IPS-18c (cell line): ENCODE measurements at regions not wholly inside any gene's neighbourhood (a gene's known extent, or its start where the extent isn't known, plus 50 kb on each side); places are given as distances from the start of the nearest gene placed in this dataset.

ENCODE experiments used
- H3K4me3 ChIP-seq: 2 replicates; pipeline ENCODE4 v1.7.0; 2013; ENCODE audit warnings: low read depth, mild to moderate bottlenecking, low read length, moderate library complexity; ENCODE audit not compliant: insufficient read depth
- H3K9me3 ChIP-seq: one replicate; pipeline ENCODE4 v1.6.1; 2013; ENCODE audit warnings: mild to moderate bottlenecking, low read length, moderate library complexity; ENCODE audit not compliant: control insufficient read depth, insufficient read depth

- Histone ChIP-seq H3K9me3 (peaks cover 2% of the 10 kb centered on the region), H3K4me3 (no peak overlapping the region)
Observed at GRCh38 chr10:29932991-29933390, 126.4 kb downstream of the JCAD start.

DNA sequence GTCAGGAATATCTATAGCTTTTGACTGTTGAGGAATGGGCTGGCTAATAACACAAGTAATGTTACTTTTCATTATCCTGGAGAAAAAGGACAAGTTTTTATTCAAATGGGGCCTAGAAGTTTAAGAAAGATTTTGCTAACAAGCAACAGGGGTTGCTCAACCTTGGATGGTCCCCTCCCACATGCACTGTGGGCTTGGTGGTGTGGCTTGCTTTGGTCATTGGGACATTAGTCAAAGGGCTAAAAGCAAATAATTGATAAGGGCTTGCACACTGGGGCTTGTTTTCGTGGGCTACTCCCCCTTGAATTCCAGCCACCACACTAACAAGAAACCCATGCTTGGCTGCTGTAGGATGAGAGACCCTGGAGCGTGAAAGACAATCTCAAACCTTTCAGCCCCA, 127.6 kb downstream of the JCAD start:
- no peak overlapping the region for H3K4me3 ChIP-seq
- peaks cover 2% of the 10 kb centered on the region for H3K9me3 ChIP-seq

- peaks cover 2% of the 10 kb centered on the region for H3K9me3 ChIP-seq
- H3K4me3 ChIP-seq, result no peak overlapping the region
Observed at GRCh38 chr10:29929006-29929405, 130.4 kb downstream of the JCAD start.

DNA sequence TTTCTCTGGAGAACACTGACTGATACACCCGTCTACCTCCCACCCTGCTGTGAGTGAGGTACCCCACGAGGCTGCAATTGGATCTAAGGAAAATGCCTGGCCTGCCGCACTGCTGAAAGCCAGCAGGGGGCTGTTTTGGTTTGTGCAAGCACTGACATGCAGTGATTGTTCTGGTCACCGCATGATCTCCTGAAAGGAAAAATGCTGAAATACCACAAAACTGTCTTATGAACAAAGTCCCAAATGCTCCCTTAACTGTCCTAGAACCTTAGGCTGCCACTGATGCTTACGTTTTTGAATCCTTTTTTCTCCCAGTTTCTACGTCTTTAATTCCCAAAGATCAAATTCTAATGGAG, 132.7 kb downstream of the JCAD start:
- Histone ChIP-seq H3K4me3 (no peak overlapping the region; the same call in 1 of the 2 replicates), H3K9me3 (peaks cover 2% of the 10 kb centered on the region)

- H3K4me3 ChIP-seq, result no peak overlapping the region; the same call in 1 of the 2 replicates
- peaks cover 2% of the 10 kb centered on the region for H3K9me3 ChIP-seq
Observed at GRCh38 chr10:29925771-29926692, 133.4 kb downstream of the JCAD start.

DNA sequence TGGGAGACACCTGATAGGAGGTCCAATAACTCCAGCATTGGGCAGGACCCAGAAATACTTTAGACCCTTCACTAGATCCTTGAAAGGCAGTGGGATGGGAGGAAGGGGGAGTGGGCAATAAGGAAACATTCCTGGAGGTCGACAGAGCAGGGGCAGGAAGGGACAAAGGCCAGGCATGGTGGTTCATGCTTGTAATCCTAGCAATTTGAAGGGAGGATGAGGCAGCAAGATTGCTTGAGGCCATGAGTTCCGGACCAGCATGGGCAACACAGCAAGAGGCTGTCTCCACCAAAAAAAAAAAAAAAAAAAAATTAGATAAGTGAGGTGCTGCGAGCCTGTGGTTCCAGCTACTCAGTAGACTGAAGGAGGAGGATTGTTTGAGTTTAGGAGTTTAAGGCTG, 134.9 kb downstream of the JCAD start:
- H3K9me3 ChIP-seq, result no peaks in the 10 kb centered on the region
- H3K4me3 ChIP-seq, result no peak overlapping the region

DNA sequence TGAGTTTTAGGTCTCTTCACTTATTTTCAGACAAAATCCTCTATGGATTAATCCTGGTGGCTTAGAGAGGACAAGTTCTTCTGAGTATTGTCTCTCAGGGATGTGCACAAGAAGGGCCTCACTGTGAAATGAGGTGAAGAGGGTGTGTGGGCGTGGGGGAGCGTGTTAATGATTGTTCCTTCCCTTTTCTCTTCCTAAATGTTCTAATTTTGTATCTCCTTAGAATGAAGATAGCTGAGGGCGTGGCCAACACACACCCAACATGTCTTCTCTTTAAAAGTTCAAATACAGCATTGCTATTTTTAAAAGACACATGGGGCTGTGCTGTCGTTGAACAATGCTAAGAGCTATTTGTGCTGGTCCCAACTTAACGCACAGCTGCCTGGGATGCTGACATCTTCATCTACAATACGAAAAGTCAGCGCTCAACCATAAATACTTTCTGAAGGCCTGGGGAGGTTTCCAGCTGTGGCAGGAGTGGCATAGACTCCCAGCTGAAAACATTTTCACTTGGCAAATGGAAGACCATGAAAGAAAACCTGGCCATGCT, 135.9 kb downstream of the JCAD start:
- H3K4me3 ChIP-seq, result no peak overlapping the region

GRCh38 chr10:29922892-29923291, 136.5 kb downstream of the JCAD start:
- Histone ChIP-seq H3K4me3 (no peak overlapping the region), H3K9me3 (no peaks in the 10 kb centered on the region)

More for the DNA sequence above, 135.9 kb downstream of the JCAD start:
- H3K9me3 ChIP-seq, result no peaks in the 10 kb centered on the region

DNA sequence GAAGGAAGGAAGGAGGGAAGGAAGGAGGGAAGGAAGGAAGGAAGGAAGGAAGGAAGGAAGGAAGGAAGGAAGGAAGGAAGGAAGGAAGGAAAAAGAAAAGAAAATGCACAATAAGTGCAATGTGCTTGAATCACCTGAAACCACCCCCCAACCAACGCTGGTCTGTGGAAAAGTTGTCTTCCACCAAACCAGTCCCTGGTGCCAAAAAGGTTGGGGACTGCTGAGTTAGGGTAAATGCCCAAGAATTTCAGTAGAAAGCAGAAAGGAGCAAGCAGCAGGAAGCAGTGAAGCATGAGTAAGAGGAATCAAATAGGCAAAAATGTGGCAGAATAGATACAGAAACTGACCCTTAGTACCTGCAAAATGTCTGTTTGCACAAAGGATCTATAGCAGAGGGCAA, 137.2 kb downstream of the JCAD start:
- no peaks in the 10 kb centered on the region for H3K9me3 ChIP-seq
- no peak overlapping the region for H3K4me3 ChIP-seq

DNA sequence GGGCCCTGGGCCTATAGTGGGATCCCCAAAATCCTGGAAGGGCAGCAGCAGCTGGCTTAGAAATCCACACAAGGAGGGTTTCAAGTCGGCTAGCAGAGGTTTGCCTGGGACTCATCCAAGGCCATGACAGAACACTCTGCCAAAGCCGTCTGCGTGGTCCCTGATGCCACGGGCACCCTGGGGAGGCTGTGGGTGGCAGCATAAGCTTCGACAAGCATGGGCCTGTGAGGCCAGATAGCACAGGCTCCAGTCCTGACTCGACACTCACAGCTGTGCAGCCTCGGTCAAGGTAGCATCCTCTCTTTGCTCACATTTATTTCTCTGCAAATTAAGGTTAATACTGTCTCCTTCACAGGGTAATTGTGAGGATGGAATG, 138.3 kb downstream of the JCAD start:
- no peaks in the 10 kb centered on the region for H3K9me3 ChIP-seq
- H3K4me3 ChIP-seq, result no peak overlapping the region

DNA sequence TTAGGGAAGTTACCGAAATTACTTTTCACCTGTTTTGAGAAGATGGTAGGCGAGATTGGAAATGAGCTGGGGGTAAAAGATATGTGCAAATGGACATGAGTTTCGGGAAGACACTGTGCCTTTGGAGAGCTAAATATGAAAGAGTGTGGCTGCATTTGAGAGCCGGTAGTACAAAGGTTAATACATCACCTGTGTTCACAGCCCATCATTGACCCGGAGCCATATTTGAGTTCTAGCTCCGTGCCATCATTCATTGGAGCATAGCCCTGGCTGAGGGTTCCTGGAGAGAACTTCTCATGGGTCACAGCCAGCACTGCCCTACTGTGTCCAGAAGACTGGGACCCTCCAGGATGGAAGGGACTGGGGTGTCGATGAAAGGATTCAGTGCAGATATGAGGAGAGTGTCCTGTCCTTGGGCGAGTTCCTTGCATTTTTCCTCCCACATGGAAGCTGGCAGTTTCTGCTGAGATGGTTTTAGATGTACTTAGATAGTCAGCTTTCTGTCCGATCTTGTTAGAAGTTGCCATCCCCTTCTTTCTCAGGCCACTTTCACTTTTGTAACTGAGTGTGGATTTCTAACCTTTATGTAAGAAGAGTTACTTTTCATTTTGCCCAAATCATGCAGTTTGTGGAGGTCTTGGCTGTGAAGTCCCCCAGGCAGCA, 138.8 kb downstream of the JCAD start:
- no peak overlapping the region for H3K4me3 ChIP-seq
- H3K9me3 ChIP-seq, result no peaks in the 10 kb centered on the region

- no peaks in the 10 kb centered on the region for H3K9me3 ChIP-seq
- H3K4me3 ChIP-seq, result no peak overlapping the region
Observed at GRCh38 chr10:29918623-29919400, 140.6 kb downstream of the JCAD start.

- H3K9me3 ChIP-seq, result no peaks in the 10 kb centered on the region
- no peak overlapping the region for H3K4me3 ChIP-seq
Observed at GRCh38 chr10:29917311-29917710, 142.1 kb downstream of the JCAD start.

DNA sequence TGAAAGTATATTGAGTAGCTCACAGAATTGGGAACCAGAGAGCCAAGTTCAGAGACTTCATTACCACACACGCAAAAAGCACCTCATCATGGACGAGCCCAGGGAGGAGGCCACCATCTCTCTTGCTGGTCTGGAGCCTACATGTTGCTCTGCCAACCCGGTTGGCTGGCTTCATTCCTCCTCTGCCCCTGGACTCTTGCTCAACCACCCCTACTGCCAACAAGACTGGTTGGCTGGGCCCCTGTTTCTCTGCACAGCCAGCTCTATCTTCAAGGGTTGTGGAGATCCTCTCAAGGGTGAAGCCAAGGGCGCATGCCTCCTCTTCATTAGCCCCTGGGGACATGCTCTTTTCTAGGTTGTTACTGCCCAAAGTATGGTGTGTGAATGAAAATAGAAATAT, 142.7 kb downstream of the JCAD start:
- Histone ChIP-seq H3K9me3 (no peaks in the 10 kb centered on the region), H3K4me3 (no peak overlapping the region)

GRCh38 chr10:29914986-29915785, 144.2 kb downstream of the JCAD start:
- H3K4me3 ChIP-seq, result no peak overlapping the region

DNA sequence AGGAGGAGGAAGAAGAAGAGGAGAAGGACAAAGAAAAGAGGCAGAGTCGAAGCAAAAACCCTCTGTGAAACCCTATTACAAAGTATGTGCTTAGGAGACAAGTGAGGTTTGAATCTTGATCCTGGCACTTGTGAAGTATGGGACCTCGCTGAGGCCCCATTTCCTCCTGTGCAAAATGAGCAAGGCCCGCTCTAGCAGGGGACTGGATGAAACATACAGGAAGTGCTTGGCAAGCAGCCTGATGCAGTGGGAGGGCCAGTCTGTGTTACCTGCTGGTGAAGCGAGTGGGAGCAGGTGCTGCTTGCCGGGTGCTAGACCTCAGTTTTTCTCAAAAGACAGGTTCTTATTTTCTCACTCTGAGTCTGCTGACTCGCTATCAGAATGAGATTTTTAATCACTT, 150.4 kb downstream of the JCAD start:
- Histone ChIP-seq H3K4me3 (no peak overlapping the region), H3K9me3 (no peaks in the 10 kb centered on the region)

More at GRCh38 chr10:29914986-29915785, 144.2 kb downstream of the JCAD start:
- no peaks in the 10 kb centered on the region for H3K9me3 ChIP-seq

DNA sequence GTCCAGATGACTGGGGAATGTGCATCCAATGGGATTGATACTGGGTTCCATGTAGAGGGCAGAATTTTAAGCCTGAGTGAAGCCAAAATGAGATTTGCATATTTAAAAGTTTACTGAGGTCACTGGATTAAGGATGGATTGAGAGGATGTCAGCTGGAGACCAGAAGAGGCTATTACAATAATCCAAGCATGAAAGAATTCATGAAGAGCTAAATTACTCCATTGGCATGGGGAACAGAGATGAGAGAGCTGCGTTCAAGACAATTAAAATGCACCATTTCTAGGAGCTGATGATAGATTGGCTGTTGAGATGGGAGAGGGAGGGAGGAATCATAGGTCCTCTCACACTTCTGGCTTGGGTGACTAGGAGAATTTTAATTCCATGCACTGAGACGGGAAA, 158.5 kb downstream of the JCAD start:
- no peak overlapping the region for H3K4me3 ChIP-seq
- H3K9me3 ChIP-seq, result peaks cover 3% of the 10 kb centered on the region
